WI38 (cell line): ENCODE measurements at regions not wholly inside any gene's neighbourhood (a gene's known extent, or its start where the extent isn't known, plus 50 kb on each side); places are given as distances from the start of the nearest gene placed in this dataset.
"Not testable (repeated sequence)": the region's sequence is repeated elsewhere in the genome, so short reads cannot be mapped to it uniquely, and the experiment has no call there.

Source experiments
- H3K4me3 ChIP-seq: 2 replicates; pipeline ENCODE4 v1.5.1; 2011; ENCODE audit warnings: low read depth, mild to moderate bottlenecking, control low read depth, low read length
- CTCF ChIP-seq: IDR thresholded peaks from 2 replicates; pipeline ENCODE4 v1.5.1; 2012; ENCODE audit warnings: low read depth, mild to moderate bottlenecking, control low read depth, low read length

GRCh38 chr5:106646106-106646505 is 1024.6 kb downstream of the EFNA5 start:
- no peak for TF ChIP-seq CTCF
- H3K4me3 ChIP-seq: no peak overlapping the region

- no peak overlapping the region for H3K4me3 ChIP-seq
- no peak for TF ChIP-seq CTCF
These were observed 1030.2 kb downstream of the EFNA5 start for GRCh38 chr5:106640511-106640910.

- no peak overlapping the region for H3K4me3 ChIP-seq
- no peak for TF ChIP-seq CTCF
These were observed 1031.2 kb downstream of the EFNA5 start for GRCh38 chr5:106639488-106639887.

GRCh38 chr5:106637275-106637674 is 1033.5 kb downstream of the EFNA5 start:
- H3K4me3 ChIP-seq: no peak overlapping the region
- no peak for TF ChIP-seq CTCF

GRCh38 chr5:106634375-106634774 is 1036.4 kb downstream of the EFNA5 start:
- TF ChIP-seq CTCF: no peak
- H3K4me3 ChIP-seq: no peak overlapping the region

GRCh38 chr5:106633825-106634224 is 1036.9 kb downstream of the EFNA5 start:
- TF ChIP-seq CTCF: no peak
- no peak overlapping the region for H3K4me3 ChIP-seq

GRCh38 chr5:106628456-106628855 is 1042.3 kb downstream of the EFNA5 start:
- H3K4me3 ChIP-seq: not testable (repeated sequence)

- no peak for TF ChIP-seq CTCF
- no peak overlapping the region for H3K4me3 ChIP-seq
These were observed 1060.7 kb downstream of the EFNA5 start for GRCh38 chr5:106610041-106610440.
